Activated CD8-positive, alpha-beta memory T cell treated with anti-CD3 and anti-CD28 coated beads for 36 hours (primary cell): ENCODE measurements at regions not wholly inside any gene's neighbourhood (a gene's known extent, or its start where the extent isn't known, plus 50 kb on each side); places are given as distances from the start of the nearest gene placed in this dataset.
"Not testable (repeated sequence)": the region's sequence is repeated elsewhere in the genome, so short reads cannot be mapped to it uniquely, and the experiment has no call there.

Experiments used
- CTCF ChIA-PET: fragments of 350-600 bp; sonication (Branson Sonifier 250); formaldehyde crosslinking; loops from one replicate; lab custom pipeline; 2021; ENCODE audit warnings: antibody characterized with exemption; lab: Charles Lee
- POLR2A ChIA-PET: fragments of 350-600 bp; sonication (Branson Sonifier 250); formaldehyde crosslinking; loops from one replicate; lab custom pipeline; 2021; ENCODE audit warnings: antibody characterized with exemption; lab: Charles Lee

GRCh38 chr9:111276431-111277128 is 53.4 kb downstream of the OR2K2 start:
- CTCF ChIA-PET: no interaction called here
- POLR2A ChIA-PET: no interaction called here

DNA sequence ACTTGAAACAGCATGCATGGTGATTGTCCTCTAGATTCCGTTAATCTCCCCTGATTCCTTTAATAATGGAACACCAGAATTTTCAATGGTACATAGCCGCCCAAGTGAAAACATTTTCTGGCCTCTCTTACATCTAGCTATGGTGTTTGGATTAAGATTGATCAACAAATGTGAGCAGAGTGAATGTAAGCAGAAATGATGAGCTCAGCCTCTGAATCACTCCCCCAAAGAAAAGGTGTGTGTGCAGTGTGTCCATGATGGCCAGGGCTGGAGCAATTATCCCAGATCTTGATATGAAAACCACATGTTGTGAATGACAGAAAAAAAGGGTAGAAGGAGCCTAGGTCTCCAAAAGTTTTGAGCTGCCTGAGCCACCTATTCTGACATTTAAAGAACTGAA is 55.3 kb downstream of the OR2K2 start:
- POLR2A ChIA-PET: no interaction called here
- CTCF ChIA-PET: no interaction called here

GRCh38 chr9:111272581-111272980 is 57.4 kb downstream of the OR2K2 start:
- ChIA-PET POLR2A (no interaction called here), CTCF (no interaction called here)

DNA sequence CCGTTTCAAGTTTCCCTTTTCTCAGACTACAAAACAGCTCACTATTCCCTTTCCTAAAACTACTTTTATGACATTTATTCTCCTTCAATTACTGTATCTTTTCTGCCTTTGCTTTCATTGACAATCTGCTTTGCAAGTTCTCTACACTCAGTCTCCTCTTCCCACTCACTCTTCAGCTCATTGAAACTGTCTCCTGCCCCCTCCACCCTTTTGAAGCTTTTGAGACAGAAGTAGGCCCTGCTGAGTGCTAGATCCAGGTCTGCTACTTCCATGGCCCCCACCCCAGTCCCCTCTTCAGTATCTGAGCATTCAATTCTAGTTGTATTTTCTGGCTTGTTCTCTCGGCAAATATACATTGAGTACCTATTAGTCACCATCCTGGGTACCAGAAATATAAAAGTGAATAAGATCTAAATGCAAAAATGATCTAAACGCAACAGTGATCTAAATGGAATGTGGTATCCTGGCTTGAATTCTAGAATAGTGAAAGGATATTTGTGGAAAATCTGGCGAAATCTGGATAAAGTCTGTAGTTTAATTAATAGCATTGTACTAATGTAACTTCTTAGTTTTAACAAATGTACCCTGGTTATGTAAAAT is 58.4 kb downstream of the OR2K2 start:
- ChIA-PET CTCF (no interaction called here), POLR2A (no interaction called here)

- ChIA-PET CTCF (no interaction called here), POLR2A (no interaction called here)
Observed at GRCh38 chr9:111271047-111271446, 59.0 kb downstream of the OR2K2 start.

- CTCF ChIA-PET, POLR2A ChIA-PET: not testable (repeated sequence)
Observed at GRCh38 chr9:111266024-111266423, 64.0 kb downstream of the OR2K2 start.

DNA sequence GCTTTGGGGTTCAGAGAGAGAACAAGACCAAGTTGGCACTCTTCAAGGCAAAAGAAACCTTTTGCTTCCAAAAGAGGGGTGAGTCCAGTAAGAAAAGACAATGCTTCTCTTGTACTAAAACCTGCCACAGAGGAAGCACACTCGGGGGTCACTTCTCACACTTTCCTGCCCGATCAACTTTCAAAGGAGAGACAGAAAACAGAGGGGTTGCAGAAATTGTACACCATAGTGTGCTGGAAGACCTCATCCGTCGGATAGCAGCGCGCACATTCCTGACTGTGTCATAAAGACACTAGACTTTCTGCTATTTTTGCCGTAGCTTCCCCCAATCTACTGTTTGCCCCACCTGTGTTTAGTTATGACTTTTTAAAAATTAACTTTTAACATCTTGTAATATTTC is 66.9 kb downstream of the OR2K2 start:
- POLR2A ChIA-PET: no interaction called here

DNA sequence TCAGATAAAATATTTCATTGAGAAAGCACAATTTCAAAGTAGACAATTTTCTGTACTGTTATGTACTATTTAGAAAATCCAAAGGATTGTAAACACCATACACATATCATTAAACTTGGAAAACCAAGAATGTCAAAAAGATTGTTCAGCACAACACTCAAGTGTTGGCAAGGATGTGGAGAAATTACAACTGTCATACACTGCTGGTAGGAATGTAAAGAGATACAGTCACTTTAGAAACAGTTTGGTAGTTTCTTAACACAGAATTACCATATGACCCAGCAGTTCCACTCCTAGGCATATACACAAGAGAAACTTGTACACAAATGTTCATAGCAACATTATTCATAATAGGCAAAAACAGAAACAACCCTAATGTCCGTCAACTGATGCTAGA is 71.2 kb downstream of the OR2K2 start:
- CTCF ChIA-PET: no interaction called here
- POLR2A ChIA-PET: no interaction called here

More for the DNA sequence above, 66.9 kb downstream of the OR2K2 start:
- CTCF ChIA-PET: no interaction called here

DNA sequence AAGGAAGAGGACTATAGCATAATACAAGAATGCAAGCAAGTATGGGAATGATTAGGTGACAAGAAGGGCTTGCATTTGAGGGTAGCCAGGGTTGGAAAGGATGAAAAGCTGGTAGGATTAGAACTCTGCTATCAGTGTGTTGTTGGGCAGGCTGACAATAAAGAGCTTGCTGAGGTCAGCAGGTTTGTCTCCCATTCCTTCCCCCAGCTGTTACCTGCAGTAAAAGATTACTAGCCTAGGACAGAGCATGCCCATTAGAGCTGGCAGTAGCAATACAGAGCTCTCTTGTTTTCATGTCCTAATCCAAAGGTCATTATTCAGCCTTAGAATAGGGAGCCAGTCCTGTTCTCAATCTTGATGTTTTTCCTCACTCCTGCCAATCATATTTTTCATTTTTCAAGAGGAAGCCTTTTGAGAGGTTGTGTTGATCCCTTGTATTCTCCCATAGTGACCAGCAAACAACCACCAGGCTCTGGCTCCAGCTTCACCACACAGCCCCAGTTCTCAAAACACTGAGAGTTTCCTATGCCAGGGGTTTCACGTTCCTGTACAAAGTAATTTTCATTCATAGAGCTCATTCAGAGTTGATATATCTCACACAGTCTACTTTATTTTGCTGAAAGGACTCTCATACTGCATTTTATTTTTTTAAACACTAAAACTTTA is 71.7 kb downstream of the OR2K2 start:
- CTCF ChIA-PET: no interaction called here

DNA sequence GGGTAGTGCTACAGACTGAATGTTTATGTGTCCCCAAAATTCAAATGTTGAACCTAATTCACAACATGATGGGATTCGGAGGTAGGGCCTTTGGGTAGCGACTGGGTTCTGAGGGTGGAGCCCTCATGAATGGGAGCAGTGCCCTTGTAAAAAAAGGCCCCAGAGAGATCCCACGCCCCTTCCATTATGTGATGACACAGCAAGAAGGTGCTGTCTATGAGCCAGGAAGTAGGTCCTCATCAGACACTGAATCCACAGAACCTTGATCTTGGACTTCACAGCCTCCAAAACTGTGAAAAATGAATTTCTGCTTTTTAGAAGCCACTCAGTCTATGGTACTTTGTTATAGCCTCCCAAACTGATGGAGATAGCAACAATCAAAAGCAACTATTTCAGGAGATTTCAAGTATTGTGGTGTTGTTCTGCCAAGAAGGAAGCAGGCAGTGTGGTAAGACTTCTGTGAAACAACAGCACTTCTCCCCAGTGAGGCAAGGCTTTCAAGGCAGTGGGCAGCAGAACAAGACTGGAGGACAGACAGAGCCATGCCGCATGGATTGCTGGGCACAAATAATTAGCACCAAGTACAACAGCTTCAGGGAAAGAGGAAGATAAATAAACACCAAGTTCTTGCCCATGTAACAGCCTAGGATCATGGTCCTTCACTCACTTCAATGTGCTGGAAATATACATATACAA is 76.1 kb downstream of the OR2K2 start:
- CTCF ChIA-PET: no interaction called here

More for the DNA sequence above, 71.7 kb downstream of the OR2K2 start:
- POLR2A ChIA-PET: no interaction called here

DNA sequence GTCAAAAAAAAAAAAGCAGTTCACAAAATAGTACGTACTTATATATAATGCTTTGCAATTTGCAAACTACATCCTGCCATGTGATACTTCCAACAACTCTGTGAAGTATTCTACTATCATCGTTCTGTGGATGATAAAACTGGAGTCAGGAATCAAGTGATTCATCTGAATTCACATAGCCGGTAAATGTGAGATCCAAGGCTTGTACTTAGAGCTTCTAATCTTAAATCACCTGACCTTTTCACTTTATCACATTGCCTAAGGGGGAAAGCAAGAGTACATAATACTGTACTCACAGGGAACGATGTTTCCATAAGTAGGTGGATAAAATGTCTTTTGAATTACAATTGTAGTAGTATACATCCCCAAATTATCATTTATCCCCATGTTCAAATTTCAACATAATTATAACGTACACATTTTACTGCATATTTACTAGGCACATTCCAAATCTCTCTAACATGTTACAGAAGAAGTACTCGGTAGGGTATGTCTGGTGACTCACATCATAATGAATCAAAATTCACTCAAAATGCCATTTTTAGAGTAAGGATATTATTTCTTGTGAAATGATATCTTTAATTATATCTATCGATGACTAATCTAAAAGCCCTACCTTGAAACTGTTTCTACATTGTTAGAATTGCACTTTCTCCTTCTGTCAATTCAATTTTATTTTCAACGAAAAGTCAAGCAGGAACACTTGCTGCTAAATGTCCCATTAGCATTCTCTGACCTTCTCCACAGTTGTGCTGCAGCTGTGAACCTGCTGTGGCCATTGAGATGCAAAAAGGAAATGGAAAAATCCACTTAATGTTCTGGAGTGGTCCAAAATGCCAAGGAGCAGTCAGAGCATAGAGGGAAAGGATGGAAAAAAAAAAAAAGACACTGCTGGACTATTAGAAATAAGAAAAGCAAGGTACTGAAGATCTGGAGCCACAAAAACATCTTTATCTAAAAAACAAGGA is 78.9 kb downstream of the OR2K2 start:
- POLR2A ChIA-PET: no interaction called here
- CTCF ChIA-PET: no interaction called here

More for the DNA sequence above, 76.1 kb downstream of the OR2K2 start:
- POLR2A ChIA-PET: no interaction called here

DNA sequence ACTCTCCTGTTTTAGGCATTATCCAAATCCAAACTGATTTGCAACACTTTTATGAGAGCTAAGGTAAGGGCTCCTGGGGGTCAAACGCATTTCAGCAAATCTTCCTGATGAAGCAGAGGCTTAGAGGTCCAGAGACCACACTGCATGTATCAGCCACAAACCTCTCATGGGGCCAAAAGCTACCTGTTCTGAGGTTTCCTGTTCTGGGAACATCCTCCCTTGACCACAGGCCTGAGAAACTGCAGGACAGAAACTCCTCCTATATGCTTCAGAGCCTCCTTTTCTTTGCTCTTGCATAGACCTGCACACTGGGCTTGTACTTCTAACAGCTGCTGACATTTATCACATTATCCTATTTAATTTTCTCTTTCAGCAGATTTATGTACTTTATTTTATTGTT is 92.6 kb downstream of the OR2K2 start:
- ChIA-PET POLR2A (no interaction called here), CTCF (no interaction called here)

- ChIA-PET POLR2A (no interaction called here), CTCF (no interaction called here)
Observed at GRCh38 chr9:111236332-111236731, 93.7 kb downstream of the OR2K2 start.

- POLR2A ChIA-PET: no interaction called here
Observed at GRCh38 chr9:111233963-111234362, 96.1 kb downstream of the OR2K2 start.

GRCh38 chr9:111232997-111233790 is 96.8 kb downstream of the OR2K2 start:
- ChIA-PET POLR2A (no interaction called here), CTCF (no interaction called here)

More at GRCh38 chr9:111233963-111234362, 96.1 kb downstream of the OR2K2 start:
- CTCF ChIA-PET: no interaction called here

GRCh38 chr9:111231801-111232580 is 98.0 kb downstream of the OR2K2 start:
- CTCF ChIA-PET: no interaction called here
- POLR2A ChIA-PET: no interaction called here

DNA sequence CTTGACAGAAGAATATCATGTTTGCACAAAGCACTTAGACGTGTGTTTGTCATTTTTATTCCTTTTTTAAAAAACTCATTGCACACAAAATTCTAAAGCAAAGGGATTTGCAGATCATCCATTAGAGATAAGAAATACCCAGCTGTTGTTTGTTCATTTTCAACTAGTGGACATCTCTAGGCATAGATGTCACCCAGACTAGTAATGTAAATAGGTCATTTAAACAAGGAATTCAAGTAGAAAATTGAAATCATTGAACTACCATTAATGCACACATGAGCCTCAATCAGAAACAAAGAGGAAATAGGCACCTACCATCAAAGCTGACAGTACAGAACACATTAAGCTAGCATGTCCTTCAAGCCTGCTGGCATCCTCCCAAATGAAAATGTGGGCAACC is 107.3 kb downstream of the OR2K2 start:
- CTCF ChIA-PET: no interaction called here
- POLR2A ChIA-PET: no interaction called here

DNA sequence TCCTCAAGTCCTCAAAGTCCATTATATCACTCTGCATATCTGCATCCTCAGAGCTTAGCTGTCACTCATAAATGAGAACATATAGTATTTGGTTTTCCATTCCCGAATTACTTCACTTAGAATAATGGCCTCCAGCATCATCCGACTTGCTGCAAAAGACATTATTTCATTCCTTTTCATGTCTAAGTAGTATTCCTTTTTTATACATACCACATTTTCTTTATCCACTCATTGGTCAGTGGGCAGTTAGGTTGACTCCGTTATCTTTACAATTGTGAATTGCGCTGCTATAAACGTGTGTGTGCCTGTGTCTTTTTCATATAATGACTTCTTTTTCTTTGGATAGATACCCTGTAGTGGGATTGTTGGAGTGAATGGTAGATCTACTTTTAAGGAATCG is 117.2 kb downstream of the OR2K2 start:
- POLR2A ChIA-PET: no interaction called here
- CTCF ChIA-PET: no interaction called here
